ENCODE measurements at regions not wholly inside any gene's neighbourhood (a gene's known extent, or its start where the extent isn't known, plus 50 kb on each side); places are given as distances from the start of the nearest gene placed in this dataset.
"Not testable (repeated sequence)": the region's sequence is repeated elsewhere in the genome, so short reads cannot be mapped to it uniquely, and the experiment has no call there.

DNA sequence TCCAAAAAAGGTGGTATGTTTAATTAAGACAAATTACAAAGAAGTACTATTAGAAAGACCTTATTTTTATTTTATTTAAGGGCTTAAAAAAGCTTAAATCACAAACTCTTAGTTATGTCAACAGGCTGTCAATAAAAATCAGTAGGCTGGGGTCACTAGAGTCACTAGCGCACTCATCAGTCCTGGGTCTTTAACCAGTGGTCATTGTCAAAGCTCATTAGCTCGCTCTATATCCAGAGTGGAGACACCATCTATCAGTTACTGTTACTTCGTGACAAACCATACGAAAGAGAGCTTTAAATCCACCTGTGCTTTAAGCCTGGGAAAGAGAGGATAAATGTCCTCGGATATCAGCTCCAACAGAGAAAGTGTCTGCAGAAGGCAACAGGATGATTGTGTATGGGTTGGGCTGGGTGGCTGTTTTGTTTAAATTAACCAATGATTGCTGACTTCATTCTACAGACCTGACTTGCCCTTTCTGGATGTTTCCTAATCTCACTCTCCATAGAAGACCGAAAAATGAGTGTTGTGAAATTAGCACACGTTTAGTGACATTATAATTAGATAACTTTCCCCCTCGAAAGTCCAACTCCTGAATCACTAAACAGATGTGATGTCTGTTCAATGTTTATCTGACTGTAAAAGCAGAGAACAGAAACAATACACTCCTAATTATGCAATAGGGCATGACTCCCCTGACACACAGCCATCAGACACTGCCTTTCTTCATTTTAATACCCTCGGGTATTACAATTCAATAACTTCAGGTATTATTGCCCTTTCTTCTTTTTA is 123.6 kb upstream of the TNPO1 start:
- DNase-seq = no peak

DNA sequence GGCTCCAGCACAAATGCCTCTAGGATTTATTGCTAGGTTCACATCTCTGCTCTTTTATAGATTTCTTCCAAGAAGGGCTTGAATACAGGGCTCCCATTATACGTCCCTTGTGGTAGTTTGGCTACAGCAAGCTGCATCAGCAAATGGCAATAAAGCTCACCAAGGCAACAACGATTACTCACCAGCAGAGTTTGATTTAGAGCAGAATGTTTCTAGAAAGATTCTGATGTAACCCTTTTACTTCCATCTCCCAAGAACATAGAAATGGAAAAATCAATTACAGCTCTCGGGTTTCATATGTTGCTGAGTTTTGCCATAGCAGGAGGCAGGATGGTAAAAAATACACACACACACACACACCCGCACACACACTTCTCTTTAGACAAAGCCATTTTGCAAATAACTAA is 124.2 kb upstream of the TNPO1 start:
- DNase-seq = no peak

- DNase-seq = no peak
Observed at GRCh38 chr5:72691751-72692150, 124.7 kb upstream of the TNPO1 start.

- DNase-seq = no peak
Observed at GRCh38 chr5:72688916-72689315, 127.5 kb upstream of the TNPO1 start.

DNA sequence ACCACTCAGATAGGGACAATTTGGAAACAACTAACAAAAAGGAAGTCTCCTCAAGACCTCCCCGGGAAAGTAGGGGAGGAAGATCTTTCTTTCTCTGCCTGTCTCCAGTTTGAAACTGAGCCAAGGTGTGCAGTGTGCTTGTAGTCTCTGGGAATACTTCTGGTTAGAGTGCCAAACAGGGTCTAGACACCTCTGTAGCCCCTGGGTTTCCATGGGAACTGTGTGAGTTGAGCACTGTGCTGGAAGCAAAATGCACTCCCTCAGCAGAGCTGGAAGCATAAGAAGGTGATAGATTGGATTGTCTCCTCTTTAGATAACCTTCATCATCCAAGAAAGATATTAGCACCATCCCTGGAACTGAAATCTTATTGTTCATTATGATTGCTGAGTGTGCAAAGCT is 129.2 kb upstream of the TNPO1 start:
- DNase-seq = no peak

GRCh38 chr5:72682561-72682960 is 133.9 kb upstream of the TNPO1 start:
- no peak for DNase-seq

DNA sequence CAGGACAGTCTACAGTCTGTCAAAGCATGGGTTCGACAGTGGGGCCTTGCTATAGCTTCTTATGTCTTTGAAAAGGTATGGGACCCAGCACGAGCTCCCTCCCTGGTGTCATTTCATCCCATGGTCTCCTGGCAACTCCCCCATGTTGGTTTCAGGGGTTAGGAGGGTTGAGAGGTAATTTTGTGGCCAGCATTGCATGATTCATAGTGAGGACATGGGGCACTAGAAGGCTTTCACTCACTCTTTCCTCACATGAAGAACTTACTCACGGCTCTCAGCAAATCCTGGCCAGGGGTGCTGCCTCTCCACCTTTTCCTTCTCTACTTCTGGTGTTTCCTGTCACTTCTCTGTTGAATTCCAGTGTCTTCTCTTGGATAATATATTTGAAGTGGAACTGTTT is 134.7 kb upstream of the TNPO1 start:
- DNase-seq = no peak

DNA sequence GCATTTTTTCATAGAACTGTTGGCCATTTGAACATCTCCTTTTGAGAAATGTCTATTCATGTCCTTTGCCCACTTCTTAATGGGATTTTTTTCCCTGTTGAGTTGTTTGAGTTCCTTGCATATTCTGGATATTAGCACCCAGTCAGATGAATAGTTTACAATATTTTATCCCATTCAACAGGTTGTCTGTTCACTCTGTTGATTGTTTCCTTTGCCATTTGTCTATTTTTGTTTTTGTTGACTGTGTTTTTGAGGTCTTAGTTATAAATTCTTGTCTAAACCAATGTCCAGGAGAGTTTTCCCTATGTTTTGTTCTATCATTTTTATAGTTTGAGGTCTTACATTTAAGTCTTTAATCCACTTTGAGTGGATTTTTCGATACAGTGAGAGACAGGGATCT is 139.0 kb upstream of the TNPO1 start:
- no peak for DNase-seq

- not testable (repeated sequence) for DNase-seq
Observed at GRCh38 chr5:72676831-72677230, 139.6 kb upstream of the TNPO1 start.

GRCh38 chr5:72673623-72674022 is 142.8 kb upstream of the TNPO1 start:
- no peak for DNase-seq

- no peak for DNase-seq
Observed at GRCh38 chr5:72673180-72673579, 143.3 kb upstream of the TNPO1 start.

DNA sequence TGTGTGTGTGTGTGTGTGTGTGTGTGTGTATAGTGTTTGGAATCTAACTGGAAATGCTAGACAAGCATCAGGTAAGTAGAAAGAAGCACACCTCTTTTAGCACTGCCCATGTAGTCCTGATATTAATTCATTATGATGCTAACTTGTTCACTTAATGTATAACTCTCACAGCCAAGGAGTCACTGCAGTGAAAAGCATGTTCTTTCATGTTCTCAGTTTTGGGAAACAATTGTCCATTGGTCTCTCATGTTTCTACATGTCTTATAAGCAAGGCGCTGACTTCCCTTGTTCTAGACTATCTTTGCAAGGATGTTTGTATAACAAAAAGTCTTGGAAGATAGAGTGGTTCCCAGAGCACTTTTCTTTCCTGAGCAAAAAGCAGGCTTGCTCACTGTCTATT is 148.8 kb upstream of the TNPO1 start:
- no peak for DNase-seq

DNA sequence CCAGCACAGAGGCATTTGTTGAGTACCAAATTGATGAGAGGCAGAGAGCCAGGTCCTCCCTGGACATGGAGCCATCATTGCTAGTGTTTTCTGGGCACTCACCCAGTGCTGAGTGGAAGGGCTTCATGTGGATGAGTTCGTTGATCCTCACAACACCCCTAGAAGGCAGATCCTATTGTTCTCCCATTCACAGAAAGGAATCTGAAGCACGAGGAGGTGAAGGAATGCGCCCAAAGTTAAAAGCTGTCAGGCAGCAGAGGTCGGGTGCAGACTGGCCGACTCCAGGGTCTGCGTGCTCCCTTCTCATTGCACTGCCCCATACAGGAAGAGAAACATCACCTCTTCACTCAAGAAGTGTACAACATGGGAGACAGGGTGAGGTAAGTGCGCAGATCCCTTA is 153.5 kb upstream of the TNPO1 start:
- DNase-seq = no peak

GRCh38 chr5:72662305-72662704 is 154.2 kb upstream of the TNPO1 start:
- DNase-seq = no peak

DNA sequence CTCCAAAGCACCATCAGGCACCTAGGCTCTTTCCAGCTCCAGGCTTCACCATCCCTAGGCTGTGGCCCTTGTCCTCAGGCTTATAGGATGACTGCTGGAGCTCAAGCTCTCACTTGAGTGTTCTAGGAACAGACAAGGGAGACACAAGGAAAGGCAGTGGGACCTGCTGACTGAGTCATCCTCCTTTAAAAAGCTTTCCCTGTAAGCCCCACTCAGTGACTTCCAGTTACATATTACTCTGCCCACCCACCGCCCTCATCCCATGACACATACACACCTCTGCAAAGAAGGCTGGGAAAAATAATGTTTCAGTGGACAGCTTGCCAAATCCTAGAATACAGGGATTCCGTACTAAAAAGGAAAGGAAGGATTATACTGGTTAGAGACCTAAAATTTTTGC is 154.2 kb upstream of the ZNF366 start:
- no peak for DNase-seq

- no peak for DNase-seq
Observed at GRCh38 chr5:72659726-72660125, 152.5 kb upstream of the ZNF366 start.

- no peak for DNase-seq
Observed at GRCh38 chr5:72658761-72659540, 151.7 kb upstream of the ZNF366 start.

GRCh38 chr5:72658161-72658560 is 151.0 kb upstream of the ZNF366 start:
- DNase-seq = no peak

- DNase-seq = no peak
Observed at GRCh38 chr5:72656756-72657513, 149.7 kb upstream of the ZNF366 start.

DNA sequence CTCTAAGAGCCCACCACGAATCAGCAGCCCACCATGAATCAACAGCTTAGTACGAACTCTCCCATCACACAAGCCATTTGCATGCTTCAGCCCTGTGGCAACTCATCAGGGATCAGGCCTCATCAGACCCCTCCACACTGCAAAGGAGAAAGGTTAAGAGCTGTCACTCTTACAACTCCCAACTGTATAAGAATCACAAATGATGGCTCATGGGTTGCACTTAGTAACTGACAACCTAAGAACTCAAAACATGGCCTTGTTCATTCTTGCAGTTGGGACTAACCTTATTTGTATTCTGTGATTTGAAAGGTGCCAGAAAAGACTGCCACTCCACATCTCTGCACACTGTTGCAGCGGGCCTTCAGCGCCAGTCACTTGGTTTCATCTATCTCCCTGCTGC is 149.1 kb upstream of the ZNF366 start:
- DNase-seq = no peak

- no peak for DNase-seq
Observed at GRCh38 chr5:72654231-72654630, 147.0 kb upstream of the ZNF366 start.

GRCh38 chr5:72653586-72653985 is 146.4 kb upstream of the ZNF366 start:
- DNase-seq = no peak

- DNase-seq = no peak
Observed at GRCh38 chr5:72651779-72652178, 144.6 kb upstream of the ZNF366 start.

DNA sequence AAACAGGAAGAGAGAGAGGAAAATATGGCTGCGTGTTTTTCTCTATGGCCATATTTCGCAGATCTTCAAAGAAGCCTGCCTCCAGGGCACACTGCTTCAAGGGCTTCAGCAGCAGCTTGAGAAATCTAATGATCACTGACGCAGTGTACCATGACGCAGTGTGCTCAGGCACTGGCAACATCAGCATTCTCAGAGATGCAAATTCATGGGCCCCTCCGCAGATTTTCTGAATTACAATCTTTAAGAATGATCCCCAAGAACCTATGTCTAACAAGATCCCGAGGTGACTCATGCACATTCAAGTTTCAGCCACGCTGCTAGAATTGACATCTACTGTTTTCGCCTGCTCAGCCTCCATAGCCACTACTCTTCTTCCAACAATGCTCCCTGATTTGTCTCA is 143.9 kb upstream of the ZNF366 start:
- no peak for DNase-seq
